HL-60 (cell line): ENCODE measurements at regions not wholly inside any gene's neighbourhood (a gene's known extent, or its start where the extent isn't known, plus 50 kb on each side); places are given as distances from the start of the nearest gene placed in this dataset.

Source experiments
- CTCF ChIP-seq: IDR thresholded peaks from one replicate; pipeline ENCODE4 v1.5.1; 2011; ENCODE audit warnings: low read length, control low read depth, inconsistent platforms; ENCODE audit not compliant: insufficient read depth
- GABPA ChIP-seq: IDR thresholded peaks from 2 replicates; pipeline ENCODE4 v1.6.1; 2012; ENCODE audit warnings: low read depth

DNA sequence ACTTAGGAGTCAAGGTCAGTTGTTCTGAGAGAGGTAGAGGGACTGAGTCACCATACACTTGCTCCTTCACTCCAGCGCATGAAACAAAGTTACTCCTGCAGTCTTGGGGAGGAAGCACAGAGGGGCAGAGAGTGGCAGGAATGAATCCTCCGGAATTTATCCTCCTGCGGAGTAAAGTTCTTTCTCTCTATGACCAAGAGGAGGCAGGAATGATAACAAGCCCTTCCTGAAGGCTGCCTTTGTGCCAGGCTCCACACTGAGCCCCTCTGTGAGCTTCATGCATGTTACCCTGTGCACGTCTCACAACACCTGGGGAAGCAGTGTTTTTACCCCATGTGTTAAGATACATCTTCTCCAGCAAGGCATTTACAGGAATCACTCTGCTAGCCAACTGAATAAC, 458.4 kb downstream of the KLF12 start:
- TF ChIP-seq CTCF (no peak), GABPA (no peak)
